OCI-LY7 (cell line): ENCODE measurements at regions not wholly inside any gene's neighbourhood (a gene's known extent, or its start where the extent isn't known, plus 50 kb on each side); places are given as distances from the start of the nearest gene placed in this dataset.

ENCODE experiments used
- BruUV-seq: library from RNA; stranded (reverse); fragments of 400-500 nt; replicated peaks from 2 replicates; lab custom pipeline; 2021; lab: Mats Ljungman, UMichigan
- CTCF ChIA-PET: fragments of 300-600 bp; sonication (Branson Sonifier 250); formaldehyde crosslinking; loops from one replicate; lab custom pipeline; 2022; ENCODE audit warnings: antibody characterized with exemption; ENCODE audit not compliant: unreplicated experiment; lab: Charles Lee
- POLR2A ChIA-PET: fragments of 300-600 bp; sonication (Branson Sonifier 250); formaldehyde crosslinking; loops from one replicate; lab custom pipeline; 2022; ENCODE audit warnings: antibody characterized with exemption; lab: Charles Lee
- DNase-seq: peaks from one replicate; pipeline ENCODE4 v3.0.0-alpha.2; 2015; ENCODE audit warnings: low spot score
- H2AFZ ChIP-seq: fragments of 200-600 bp; sonication (generic), shearing (Covaris generic); 2 replicates; pipeline ENCODE4 v1.6.1; 2014; ENCODE audit warnings: mild to moderate bottlenecking, antibody characterized with exemption, low read length, moderate library complexity
- H3K27ac ChIP-seq: fragments of 200-600 bp; sonication (generic); 2 replicates; pipeline ENCODE4 v1.5.1; 2014; ENCODE audit warnings: mixed run types, low read depth, mild to moderate bottlenecking, moderate library complexity, low read length, inconsistent platforms; ENCODE audit not compliant: poor library complexity, severe bottlenecking
- H3K36me3 ChIP-seq: fragments of 200-600 bp; sonication (generic); 2 replicates; pipeline ENCODE4 v1.6.1; 2014; ENCODE audit warnings: mild to moderate bottlenecking, antibody characterized with exemption, low read length, moderate library complexity, mixed read lengths; ENCODE audit not compliant: insufficient read depth
- H3K4me1 ChIP-seq: fragments of 200-600 bp; sonication (generic); 2 replicates; pipeline ENCODE4 v1.5.1; 2014; ENCODE audit warnings: mild to moderate bottlenecking, low read length; ENCODE audit not compliant: insufficient read depth, poor library complexity, severe bottlenecking
- H3K4me2 ChIP-seq: fragments of 200-600 bp; sonication (generic); 2 replicates; pipeline ENCODE4 v1.6.1; 2014; ENCODE audit warnings: mild to moderate bottlenecking, low read length
- H3K4me3 ChIP-seq: fragments of 200-600 bp; sonication (generic); 2 replicates; pipeline ENCODE4 v1.5.1; 2014; ENCODE audit warnings: mild to moderate bottlenecking, low read depth, low read length; ENCODE audit not compliant: poor library complexity, severe bottlenecking
- H3K79me2 ChIP-seq: fragments of 200-600 bp; sonication (generic); 2 replicates; pipeline ENCODE4 v1.6.1; 2016; ENCODE audit warnings: low read depth, mild to moderate bottlenecking, low read length, moderate library complexity, mixed read lengths; ENCODE audit not compliant: insufficient read depth
- H3K9me2 ChIP-seq: fragments of 200-600 bp; sonication (generic); 2 replicates; pipeline ENCODE4 v1.6.1; 2016; ENCODE audit warnings: mild to moderate bottlenecking, low read length, mixed read lengths; ENCODE audit not compliant: insufficient read depth
- H3K9me3 ChIP-seq: fragments of 200-600 bp; sonication (generic); 2 replicates; pipeline ENCODE4 v1.6.1; 2014; ENCODE audit warnings: mild to moderate bottlenecking, mixed run types, low read length, mixed read lengths
- H4K20me1 ChIP-seq: fragments of 200-600 bp; sonication (generic); 2 replicates; pipeline ENCODE4 v1.6.1; 2014; ENCODE audit warnings: mild to moderate bottlenecking, antibody characterized with exemption, low read length, moderate library complexity, mixed read lengths; ENCODE audit not compliant: insufficient read depth
- EZH2phosphoT487 ChIP-seq: fragments of 200-600 bp; sonication (generic); IDR thresholded peaks from 2 replicates; pipeline ENCODE4 v1.6.1; 2018; ENCODE audit warnings: low read depth, borderline replicate concordance, mild to moderate bottlenecking, mixed run types, antibody characterized with exemption, low read length, moderate library complexity, mixed read lengths
- intact Hi-C: fragments of 100-400 bp; cut with micrococcal nuclease; formaldehyde crosslinking; loops from one replicate; pipeline ENCODE4 v1.10.0; 2022; ENCODE audit not compliant: unreplicated experiment
- TF ChIP-seq, protein P1 (sequence below): fragments of 200-600 bp; sonication (generic); conservative IDR thresholded peaks from 2 replicates; pipeline ENCODE4 v1.5.1; 2014; ENCODE audit warnings: mild to moderate bottlenecking, antibody characterized with exemption, low read length, moderate library complexity, mixed read lengths

DNA sequence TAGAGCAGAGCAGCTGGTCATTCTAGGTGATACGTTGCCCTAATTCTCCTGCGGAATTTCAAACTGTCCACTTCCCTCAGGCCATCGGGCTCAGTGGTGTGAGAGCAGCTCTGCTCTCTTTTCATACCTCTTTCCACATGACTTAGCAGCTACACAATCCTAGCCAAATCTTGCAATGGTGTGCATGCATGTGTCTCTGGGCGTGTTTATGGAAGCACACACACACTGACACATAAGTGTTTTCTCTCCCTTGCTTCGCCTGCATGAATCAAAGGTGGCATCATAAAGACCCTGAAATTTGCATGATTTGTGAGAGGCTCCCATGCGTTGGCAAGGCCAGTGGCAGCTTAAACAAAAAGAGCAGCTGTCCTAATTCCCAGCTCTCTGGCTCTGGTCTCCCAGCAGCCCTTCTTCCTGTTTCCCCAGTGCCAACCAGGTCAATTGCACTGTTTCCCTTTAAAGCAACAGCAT lies 1189.5 kb downstream of the GATA3 start:
- intact Hi-C loops, result no loop called here
- no peaks in the 10 kb centered on the region for H3K79me2 ChIP-seq
- no peak overlapping the region for H3K27ac ChIP-seq
- no peaks in the 10 kb centered on the region for H3K36me3 ChIP-seq
- ChIA-PET POLR2A (interaction anchor here (0.6 kb wide), 1 partner anchor 25 kb away, joined by 4 read pairs; no protein-coding TSS in a partner anchor), CTCF (no interaction called here)
- no peaks in the 10 kb centered on the region for H4K20me1 ChIP-seq
- no peak for DNase-seq
- no peak overlapping the region for H3K4me3 ChIP-seq
- no peaks in the 10 kb centered on the region for H3K9me3 ChIP-seq
- TF ChIP-seq EZH2phosphoT487, result no peak
- TF ChIP-seq, protein P1, sequence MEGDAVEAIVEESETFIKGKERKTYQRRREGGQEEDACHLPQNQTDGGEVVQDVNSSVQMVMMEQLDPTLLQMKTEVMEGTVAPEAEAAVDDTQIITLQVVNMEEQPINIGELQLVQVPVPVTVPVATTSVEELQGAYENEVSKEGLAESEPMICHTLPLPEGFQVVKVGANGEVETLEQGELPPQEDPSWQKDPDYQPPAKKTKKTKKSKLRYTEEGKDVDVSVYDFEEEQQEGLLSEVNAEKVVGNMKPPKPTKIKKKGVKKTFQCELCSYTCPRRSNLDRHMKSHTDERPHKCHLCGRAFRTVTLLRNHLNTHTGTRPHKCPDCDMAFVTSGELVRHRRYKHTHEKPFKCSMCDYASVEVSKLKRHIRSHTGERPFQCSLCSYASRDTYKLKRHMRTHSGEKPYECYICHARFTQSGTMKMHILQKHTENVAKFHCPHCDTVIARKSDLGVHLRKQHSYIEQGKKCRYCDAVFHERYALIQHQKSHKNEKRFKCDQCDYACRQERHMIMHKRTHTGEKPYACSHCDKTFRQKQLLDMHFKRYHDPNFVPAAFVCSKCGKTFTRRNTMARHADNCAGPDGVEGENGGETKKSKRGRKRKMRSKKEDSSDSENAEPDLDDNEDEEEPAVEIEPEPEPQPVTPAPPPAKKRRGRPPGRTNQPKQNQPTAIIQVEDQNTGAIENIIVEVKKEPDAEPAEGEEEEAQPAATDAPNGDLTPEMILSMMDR, result no peak
- H3K9me2 ChIP-seq, result no peaks in the 10 kb centered on the region
- H3K4me2 ChIP-seq, result no peak overlapping the region
- no TSS peak for BruUV-seq
- H3K4me1 ChIP-seq, result no peaks in the 10 kb centered on the region
- no peak overlapping the region for H2AFZ ChIP-seq

DNA sequence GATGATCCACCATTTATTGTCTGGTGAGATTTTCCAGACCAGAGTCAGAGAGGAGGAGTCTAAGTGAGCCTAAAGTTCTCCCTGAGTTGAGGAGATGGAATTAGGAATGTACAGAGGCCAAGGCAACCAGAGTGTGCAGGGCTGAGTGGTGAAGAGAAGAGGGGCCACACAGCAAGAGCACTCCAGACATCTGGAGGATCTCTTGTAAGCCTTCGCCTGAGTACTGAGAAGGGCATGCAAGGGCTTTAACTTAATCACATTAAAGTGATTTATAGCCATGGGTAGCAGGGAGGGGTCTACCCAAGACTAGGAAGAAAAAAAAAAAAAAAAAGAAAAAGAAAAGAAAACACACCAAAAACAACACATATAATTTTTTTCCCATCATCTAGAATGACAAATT lies 1190.4 kb downstream of the GATA3 start:
- ChIA-PET CTCF (no interaction called here), POLR2A (interaction anchor here (0.7 kb wide), 1 partner anchor 1275 kb away, joined by 7 read pairs; no protein-coding TSS in a partner anchor)
- Histone ChIP-seq H3K79me2 (no peaks in the 10 kb centered on the region), H3K4me1 (no peaks in the 10 kb centered on the region), H4K20me1 (no peaks in the 10 kb centered on the region), H3K9me2 (no peaks in the 10 kb centered on the region), H3K4me3 (no peak overlapping the region), H3K4me2 (no peak overlapping the region), H3K9me3 (no peaks in the 10 kb centered on the region), H2AFZ (no peak overlapping the region), H3K27ac (no peak overlapping the region), H3K36me3 (no peaks in the 10 kb centered on the region)
- DNase-seq, result no peak
- intact Hi-C loops, result no loop called here
- no peak for TF ChIP-seq EZH2phosphoT487
- TF ChIP-seq, protein P1, result no peak
- BruUV-seq, result no TSS peak

DNA sequence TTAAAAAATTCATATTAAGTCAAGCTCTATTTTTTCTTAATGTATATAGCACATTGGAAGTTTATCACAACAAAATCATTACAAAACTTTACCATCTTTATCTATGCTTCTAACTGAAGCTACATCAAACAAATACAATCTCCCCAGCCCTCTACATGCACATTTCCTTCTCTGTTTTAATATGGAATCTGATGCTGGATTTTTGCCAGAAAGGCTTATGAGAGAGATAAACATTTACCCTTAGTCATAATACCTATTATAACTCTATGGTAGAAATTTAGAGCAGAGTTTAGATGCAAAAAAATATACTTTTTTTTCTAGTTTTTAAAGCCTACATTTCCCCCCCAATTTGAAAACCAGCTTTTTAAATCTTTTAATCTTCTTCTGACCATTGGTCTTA lies 1198.6 kb downstream of the GATA3 start:
- BruUV-seq, result no TSS peak
- intact Hi-C loops, result no loop called here

More for the DNA sequence above, 1198.6 kb downstream of the GATA3 start:
- Histone ChIP-seq H4K20me1 (no peaks in the 10 kb centered on the region), H3K4me2 (no peak overlapping the region), H2AFZ (no peak overlapping the region), H3K4me1 (no peaks in the 10 kb centered on the region), H3K9me3 (no peaks in the 10 kb centered on the region), H3K4me3 (no peak overlapping the region), H3K36me3 (no peaks in the 10 kb centered on the region), H3K27ac (no peak overlapping the region), H3K79me2 (no peaks in the 10 kb centered on the region), H3K9me2 (no peaks in the 10 kb centered on the region)
- CTCF ChIA-PET, result no interaction called here
- no peak for DNase-seq
- TF ChIP-seq, protein P1, result no peak
- no peak for TF ChIP-seq EZH2phosphoT487
- POLR2A ChIA-PET, result no interaction called here
